HFFc6 (cell line): ENCODE measurements at regions not wholly inside any gene's neighbourhood (a gene's known extent, or its start where the extent isn't known, plus 50 kb on each side); places are given as distances from the start of the nearest gene placed in this dataset.
A peak's percentile ranks its signal among the peaks of the same experiment; 100 is the strongest.
"Not testable (repeated sequence)": the region's sequence is repeated elsewhere in the genome, so short reads cannot be mapped to it uniquely, and the experiment has no call there.

Source experiments
- DNase-seq: peaks from one replicate; pipeline ENCODE4 v3.0.0-alpha.2; 2018
- H3K27ac Mint-ChIP-seq: 2 replicates; pipeline ENCODE4 v1.8.0; 2020; ENCODE audit warnings: mild to moderate bottlenecking, mixed read lengths
- H3K27me3 Mint-ChIP-seq: 2 replicates; pipeline ENCODE4 v1.8.0; 2021; ENCODE audit warnings: mild to moderate bottlenecking, moderate library complexity, mixed read lengths; ENCODE audit not compliant: insufficient read depth
- H3K36me3 Mint-ChIP-seq: 2 replicates; pipeline ENCODE4 v1.8.0; 2021; ENCODE audit warnings: low read depth, mixed read lengths
- H3K4me1 Mint-ChIP-seq: 2 replicates; pipeline ENCODE4 v1.8.0; 2020; ENCODE audit warnings: low read depth, mixed read lengths
- H3K4me3 Mint-ChIP-seq: 2 replicates; pipeline ENCODE4 v1.8.0; 2020; ENCODE audit warnings: mild to moderate bottlenecking, moderate library complexity, mixed read lengths
- H3K9me3 Mint-ChIP-seq: 2 replicates; pipeline ENCODE4 v1.8.0; 2020; ENCODE audit warnings: mild to moderate bottlenecking, mixed read lengths
- CTCF ChIP-seq: fragments of 200-600 bp; sonication (generic); IDR thresholded peaks from 2 replicates; pipeline ENCODE4 v1.5.0; 2021; ENCODE audit warnings: antibody characterized with exemption, mild to moderate bottlenecking

GRCh38 chr9:108395421-108395820, 460.4 kb downstream of the ACTL7B start:
- Mint-ChIP-seq H3K4me1 (no peaks in the 10 kb centered on the region), H3K4me3 (no peak overlapping the region), H3K36me3 (no peaks in the 10 kb centered on the region), H3K27me3 (no peaks in the 10 kb centered on the region; the same call in 1 of the 2 replicates), H3K9me3 (no peaks in the 10 kb centered on the region), H3K27ac (no peak overlapping the region)
- no peak for DNase-seq
- TF ChIP-seq CTCF: no peak

GRCh38 chr9:108394726-108395125, 461.1 kb downstream of the ACTL7B start:
- Mint-ChIP-seq H3K4me3 (no peak overlapping the region), H3K27me3 (no peaks in the 10 kb centered on the region; the same call in 1 of the 2 replicates), H3K27ac (no peak overlapping the region), H3K4me1 (no peaks in the 10 kb centered on the region), H3K9me3 (no peaks in the 10 kb centered on the region), H3K36me3 (no peaks in the 10 kb centered on the region)
- DNase-seq: no peak
- TF ChIP-seq CTCF: no peak

GRCh38 chr9:108393481-108394001, 462.2 kb downstream of the ACTL7B start:
- not testable (repeated sequence) for H3K4me3 Mint-ChIP-seq, DNase-seq, H3K4me1 Mint-ChIP-seq, H3K9me3 Mint-ChIP-seq, H3K36me3 Mint-ChIP-seq, H3K27ac Mint-ChIP-seq, H3K27me3 Mint-ChIP-seq

GRCh38 chr9:108392877-108393276, 462.9 kb downstream of the ACTL7B start:
- no peaks in the 10 kb centered on the region; the same call in 1 of the 2 replicates for H3K27me3 Mint-ChIP-seq
- H3K4me1 Mint-ChIP-seq: peaks cover 2% of the 10 kb centered on the region
- H3K27ac Mint-ChIP-seq: no peak overlapping the region
- H3K4me3 Mint-ChIP-seq: no peak overlapping the region
- no peak for DNase-seq
- H3K9me3 Mint-ChIP-seq: no peaks in the 10 kb centered on the region
- no peaks in the 10 kb centered on the region for H3K36me3 Mint-ChIP-seq
- no peak for TF ChIP-seq CTCF

GRCh38 chr9:108389056-108389455, 466.7 kb downstream of the ACTL7B start:
- no peaks in the 10 kb centered on the region for H3K9me3 Mint-ChIP-seq
- no peak for DNase-seq
- no peak for TF ChIP-seq CTCF
- no peak overlapping the region for H3K4me3 Mint-ChIP-seq
- peaks cover 24% of the 10 kb centered on the region for H3K4me1 Mint-ChIP-seq
- no peaks in the 10 kb centered on the region for H3K36me3 Mint-ChIP-seq
- H3K27ac Mint-ChIP-seq: no peak overlapping the region
- no peaks in the 10 kb centered on the region; the same call in 1 of the 2 replicates for H3K27me3 Mint-ChIP-seq

- DNase-seq: peak; percentile 59
- TF ChIP-seq CTCF: no peak
- Mint-ChIP-seq H3K27ac (peak overlapping the region; percentile 38; the same call in 1 of the 2 replicates), H3K27me3 (no peaks in the 10 kb centered on the region; the same call in none of the 2 replicates), H3K4me3 (no peak overlapping the region), H3K4me1 (peaks cover 24% of the 10 kb centered on the region), H3K9me3 (no peaks in the 10 kb centered on the region), H3K36me3 (no peaks in the 10 kb centered on the region)
These were observed 468.9 kb downstream of the ACTL7B start for GRCh38 chr9:108386859-108387384.
